GM18498 (cell line): ENCODE measurements at regions not wholly inside any gene's neighbourhood (a gene's known extent, or its start where the extent isn't known, plus 50 kb on each side); places are given as distances from the start of the nearest gene placed in this dataset.
"Not testable (repeated sequence)": the region's sequence is repeated elsewhere in the genome, so short reads cannot be mapped to it uniquely, and the experiment has no call there.

ENCODE experiments used
- ATAC-seq: cut with Tn5 transposase; IDR thresholded peaks from one replicate; pipeline ENCODE4 v1.9.1; 2021; ENCODE audit warnings: mild to moderate bottlenecking, moderate library complexity; ENCODE audit not compliant: unreplicated experiment

DNA sequence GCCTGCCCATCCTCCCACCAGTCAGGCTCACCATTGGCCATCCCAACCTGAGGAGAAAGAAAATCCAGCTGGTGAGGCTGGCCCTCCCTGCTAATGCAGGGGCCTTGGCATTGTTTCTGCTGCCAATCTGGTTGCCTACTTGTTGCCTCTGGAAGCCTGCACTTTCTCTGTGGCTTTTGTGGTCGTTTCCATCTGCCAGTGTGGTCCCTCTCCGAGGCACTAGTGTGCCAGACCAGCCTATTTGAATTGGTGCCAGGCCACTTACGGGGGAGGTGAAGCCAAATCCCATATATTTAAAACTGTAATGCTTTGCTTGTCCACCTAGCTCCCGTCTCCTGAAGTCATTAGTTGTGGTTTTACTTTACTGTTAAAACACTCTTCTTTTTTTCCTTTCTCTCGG is 213.4 kb upstream of the ADAMTSL1 start:
- ATAC-seq = no peak

DNA sequence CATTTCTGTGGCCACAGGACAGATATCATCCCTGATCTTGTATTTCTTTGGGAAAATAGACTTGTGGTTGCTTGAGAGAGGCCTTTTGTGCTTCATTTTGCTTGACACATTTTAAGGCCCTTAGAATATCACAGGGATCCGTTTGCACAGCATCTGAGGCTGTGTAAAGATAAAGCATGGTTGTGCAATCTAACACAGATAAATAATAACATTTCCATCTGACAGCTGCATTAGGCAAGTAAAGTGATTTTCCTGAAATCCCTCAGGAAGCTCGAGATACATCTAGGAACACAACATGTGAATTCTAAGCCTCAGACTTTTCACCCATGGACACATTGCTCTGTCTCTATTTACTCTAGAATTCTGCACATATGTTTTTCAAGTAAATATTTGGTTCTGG is 212.8 kb upstream of the ADAMTSL1 start:
- ATAC-seq = no peak

DNA sequence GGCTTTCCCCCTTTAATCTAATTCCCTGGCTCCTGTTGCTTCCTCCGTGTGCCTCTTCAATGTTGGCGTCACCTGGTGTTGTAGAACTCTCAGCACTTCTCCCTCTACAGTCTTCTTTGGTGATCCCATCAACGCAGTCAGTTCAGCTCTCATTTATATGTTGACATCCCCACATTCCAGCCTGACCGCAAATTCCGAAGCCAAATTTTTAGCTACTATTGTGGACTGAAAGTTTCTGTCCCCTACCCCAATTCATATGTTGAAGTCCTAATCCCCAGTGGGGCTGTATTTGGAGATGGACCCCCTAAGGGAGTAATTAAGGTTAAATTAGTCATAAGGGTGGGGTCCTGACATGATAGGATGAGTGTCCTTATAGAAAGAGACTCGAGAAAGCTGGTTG is 210.6 kb upstream of the ADAMTSL1 start:
- ATAC-seq = no peak

DNA sequence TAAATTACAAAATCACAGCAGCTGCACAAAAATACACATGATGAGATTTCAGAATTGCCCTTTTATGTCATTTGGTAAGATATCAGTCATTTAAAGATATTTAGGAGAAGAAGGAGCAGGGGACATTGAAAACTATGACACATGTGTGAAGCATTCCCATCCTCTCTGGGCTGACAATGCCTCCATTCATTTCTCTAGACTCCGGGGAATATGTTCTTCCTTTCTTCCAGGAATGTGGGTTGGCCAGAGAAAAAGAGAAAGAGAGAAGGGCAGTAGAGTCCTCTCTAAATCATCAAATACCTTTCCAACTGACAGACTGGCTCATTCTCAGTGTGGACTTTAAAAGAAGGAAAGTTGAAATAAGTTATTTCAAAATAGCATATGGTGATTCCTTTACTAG is 205.6 kb upstream of the ADAMTSL1 start:
- ATAC-seq = no peak

DNA sequence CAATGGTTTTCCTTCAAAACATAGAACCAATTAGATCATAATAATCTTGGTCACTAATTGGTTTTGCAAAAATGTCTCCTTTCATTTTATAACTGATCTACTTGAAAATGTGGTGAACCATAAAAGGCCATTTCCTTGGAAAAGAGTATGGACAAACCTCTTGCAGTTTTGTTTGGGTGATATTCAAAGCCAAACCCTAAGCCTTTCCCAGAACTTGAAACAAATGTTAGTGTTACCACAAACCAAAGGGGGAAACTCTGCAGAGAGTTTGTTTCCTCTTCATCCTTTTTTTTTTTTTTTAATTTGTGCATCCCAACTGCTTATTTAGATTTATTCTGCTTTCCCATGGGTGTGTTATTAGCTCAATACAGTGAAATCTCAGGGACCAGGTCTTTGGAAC is 204.4 kb upstream of the ADAMTSL1 start:
- no peak for ATAC-seq

DNA sequence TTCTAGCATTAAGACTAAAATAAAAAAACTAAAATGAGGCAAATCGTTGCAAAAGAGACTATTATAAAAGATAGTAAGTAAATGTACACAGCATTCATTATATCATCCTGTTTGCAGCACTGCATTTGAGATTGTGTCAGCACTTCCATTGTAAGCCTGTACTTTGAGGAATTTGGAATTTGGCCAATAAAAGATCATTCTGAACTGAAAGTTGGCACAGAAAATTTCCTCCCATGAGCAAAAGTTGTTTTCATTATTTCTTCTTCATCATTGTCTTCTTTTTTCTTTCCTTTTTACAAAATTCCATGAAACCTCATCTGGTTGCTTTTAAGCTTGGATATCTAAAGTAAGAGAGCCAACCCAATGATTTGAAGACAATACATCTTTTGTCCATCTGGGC is 199.3 kb upstream of the ADAMTSL1 start:
- ATAC-seq = no peak

DNA sequence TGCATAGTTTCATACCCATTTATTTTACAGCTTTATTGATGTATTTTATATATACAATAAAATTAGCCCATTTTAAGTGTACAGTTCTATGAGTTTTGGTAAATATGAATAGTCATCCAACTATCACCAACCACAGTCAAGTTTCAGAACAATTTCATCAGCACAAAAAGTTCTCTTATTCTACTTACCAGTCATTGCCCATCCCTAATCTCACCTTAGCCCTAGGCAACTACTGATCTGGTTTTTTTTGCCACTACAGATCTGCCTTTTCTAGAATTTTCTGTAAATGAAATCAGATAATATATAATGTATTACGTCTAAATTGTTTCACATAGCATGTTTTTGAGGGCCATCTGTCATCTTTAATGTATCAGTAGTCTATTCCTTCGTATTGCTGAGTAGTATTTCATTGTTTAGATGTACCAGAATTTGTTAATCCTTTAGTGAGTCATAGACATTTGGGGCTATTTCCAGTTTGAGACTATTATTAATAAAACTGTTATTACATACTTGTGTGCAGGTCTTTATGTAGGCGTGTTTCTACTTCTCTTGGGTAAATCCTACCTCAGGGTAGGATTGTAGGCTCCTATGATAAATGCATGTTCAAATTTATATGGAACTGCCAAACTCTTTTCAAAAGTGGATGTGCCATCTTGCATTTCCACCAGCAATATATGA is 198.5 kb upstream of the ADAMTSL1 start:
- ATAC-seq = no peak

DNA sequence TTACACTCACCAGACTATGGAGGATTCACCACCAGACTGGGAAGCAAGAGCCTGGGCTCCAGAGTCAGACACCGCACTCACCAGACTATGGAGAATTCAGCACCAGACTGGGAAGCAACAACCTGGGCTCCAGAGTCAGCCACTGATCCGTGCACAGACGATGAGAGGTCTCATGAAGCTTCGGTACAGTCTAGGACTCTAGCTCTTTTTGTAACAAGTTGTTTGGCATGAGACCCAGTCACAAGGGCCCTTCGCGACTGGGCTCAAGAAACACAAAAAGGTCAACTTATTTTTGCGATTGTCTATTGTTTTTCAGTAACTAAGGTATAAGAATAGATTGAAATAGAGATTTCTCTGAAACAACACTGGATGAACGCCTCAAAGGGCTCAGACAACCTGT is 192.7 kb upstream of the ADAMTSL1 start:
- ATAC-seq = no peak

DNA sequence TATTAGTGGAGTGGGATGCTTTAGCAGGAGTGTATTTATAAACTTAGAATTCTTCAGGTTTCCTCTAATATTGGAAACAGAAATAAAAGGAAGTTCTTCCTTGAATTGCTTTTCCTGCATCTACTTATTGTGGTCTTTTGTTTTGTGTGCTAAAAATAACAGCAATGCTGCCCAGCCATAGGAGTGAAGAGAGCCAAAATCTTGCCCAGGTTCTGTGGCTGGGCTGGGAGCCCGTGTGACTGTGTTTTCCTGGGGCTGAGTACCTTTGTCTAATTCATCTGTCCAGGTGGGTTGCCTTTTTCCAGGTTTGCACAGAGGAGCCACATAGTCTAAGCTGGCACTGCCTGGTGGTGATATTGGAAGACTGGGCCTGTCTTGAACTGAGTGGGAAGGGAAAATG is 179.7 kb upstream of the ADAMTSL1 start:
- ATAC-seq = no peak

DNA sequence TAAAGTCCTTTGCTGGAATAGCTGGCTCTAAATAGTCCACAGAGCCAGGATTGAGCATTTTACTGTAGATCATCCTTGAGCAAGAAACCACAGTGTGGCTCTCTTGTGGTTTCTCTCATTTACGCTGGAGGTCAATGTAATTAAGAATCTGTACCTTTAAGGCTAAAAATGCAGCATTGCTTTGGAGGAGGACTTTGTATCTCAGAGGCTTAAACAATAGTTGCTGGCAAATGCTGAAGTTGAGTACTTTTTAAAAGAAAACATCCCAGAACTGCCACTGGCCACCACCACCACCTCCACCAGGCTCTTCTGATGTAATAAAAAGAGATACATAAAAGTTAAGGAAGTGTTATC is 177.3 kb upstream of the ADAMTSL1 start:
- ATAC-seq = no peak

DNA sequence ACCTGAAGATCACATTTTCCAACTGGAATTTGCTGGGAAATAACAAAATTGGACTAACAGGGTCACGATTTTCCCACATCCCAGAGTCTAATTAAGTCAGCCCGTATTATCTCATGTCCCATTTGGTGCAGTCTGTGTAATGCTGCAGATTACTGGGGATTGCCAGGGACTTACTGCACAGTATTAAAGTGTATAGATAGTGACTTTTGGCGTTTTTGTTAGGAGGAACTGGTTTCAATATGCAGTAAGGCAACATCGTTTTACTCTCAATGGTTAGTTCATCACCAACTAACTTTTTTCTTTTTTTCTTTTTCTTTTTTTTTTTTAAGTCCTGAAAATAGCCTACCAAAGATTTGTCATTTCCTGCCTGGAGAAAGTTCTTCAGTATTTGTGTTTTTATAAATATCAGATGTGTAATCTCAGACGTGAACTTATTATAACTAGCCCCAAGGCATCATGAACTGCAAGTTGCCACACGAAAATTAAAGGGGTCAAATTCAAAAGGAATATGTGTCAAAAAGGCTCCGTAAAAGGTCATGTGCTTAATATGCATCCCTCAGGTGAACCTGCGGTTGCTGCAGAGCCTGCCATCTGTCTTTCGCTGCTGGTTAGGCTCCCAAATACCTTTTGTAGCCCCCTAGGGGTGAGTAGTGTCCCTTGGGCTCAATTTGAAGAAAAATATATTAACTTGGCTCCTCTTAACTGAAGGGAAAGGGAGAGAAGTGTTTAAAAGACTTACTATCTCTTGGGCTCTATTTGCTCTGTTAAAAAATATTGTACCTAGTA is 176.7 kb upstream of the ADAMTSL1 start:
- no peak for ATAC-seq

DNA sequence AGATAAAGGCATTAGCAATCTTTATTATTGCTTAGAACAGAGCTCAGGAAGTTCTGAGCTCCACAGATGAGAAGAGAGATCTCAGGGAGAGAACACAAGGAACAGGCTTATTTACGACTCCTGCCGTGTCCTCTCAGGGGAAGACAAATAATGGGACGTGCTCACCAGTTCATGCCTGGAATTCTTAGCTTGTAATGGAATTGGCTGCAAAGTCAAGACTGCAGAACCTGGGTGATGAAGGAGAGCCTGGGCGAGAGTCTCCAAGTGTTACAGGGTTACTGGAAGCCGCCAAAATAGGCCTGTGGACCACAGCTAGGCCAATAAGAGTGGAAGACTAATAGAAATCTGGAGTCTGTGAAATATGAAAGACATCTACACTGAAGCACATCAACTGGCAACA is 174.5 kb upstream of the ADAMTSL1 start:
- ATAC-seq = no peak

DNA sequence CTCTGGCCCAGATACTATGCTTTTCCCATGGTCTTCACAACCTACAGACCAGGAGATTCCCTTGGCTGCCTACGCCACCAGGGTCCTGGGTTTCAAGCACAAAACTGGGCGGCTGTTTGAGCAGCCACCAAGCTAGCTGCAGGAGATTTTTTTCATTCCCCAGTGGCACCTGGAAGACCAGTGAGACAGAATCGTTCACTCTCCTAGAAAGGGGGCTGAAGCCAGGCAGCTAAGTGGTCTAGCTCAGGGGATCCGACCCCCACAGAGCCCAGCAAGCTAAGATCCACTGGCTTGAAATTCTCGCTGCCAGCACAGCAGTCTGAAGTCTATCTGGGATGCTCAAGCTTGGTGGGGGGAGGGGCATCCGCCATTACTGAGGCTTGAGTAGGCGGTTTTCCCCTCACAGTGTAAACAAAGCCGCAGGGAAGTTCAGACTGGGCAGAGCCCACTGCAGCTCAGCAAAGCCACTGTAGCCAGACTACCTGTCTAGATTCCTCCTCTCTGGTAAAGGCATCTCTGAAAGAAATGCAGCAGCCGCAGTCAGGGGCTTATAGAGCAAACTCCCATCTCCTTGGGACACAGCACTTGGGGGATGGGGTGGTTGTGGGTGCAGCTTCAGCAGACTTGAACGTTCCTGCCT is 168.7 kb upstream of the ADAMTSL1 start:
- not testable (repeated sequence) for ATAC-seq

DNA sequence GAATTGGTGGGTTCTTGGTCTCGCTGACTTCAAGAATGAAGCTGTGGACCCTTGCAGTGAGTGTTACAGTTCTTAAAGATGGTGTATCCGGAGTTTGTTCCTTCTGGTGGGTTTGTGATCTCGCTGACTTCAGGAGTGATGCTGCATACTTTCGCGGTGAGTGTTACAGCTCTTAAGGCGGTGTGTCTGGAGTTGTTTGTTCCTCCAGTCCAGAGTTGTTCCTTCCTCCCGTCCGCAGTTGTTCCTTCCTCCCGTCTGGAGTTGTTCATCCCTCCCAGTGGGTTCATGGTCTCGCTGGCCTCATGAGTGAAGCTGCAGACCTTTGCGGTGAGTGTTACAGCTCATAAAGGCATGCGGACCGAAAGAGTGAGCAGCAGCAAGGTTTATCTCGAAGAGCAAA is 159.6 kb upstream of the ADAMTSL1 start:
- no peak for ATAC-seq

DNA sequence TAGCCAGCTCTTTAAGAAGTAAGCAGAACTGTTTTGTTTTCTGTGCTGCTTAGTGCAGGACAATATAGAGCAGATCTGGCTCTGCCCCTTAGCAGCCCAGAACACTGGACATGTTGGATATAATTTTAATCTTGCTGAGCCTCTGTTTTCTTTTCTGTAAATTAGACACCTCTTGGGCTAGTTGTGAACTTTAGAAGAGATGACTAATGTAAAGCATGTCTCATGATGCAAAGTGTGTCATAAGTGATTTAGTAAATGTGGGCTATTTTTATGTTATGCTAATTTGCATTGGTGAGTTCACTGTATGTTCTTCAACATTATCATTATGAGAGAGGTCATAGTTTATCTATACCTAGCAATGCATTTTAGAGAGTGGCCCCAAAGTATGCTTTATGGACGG is 156.1 kb upstream of the ADAMTSL1 start:
- no peak for ATAC-seq

DNA sequence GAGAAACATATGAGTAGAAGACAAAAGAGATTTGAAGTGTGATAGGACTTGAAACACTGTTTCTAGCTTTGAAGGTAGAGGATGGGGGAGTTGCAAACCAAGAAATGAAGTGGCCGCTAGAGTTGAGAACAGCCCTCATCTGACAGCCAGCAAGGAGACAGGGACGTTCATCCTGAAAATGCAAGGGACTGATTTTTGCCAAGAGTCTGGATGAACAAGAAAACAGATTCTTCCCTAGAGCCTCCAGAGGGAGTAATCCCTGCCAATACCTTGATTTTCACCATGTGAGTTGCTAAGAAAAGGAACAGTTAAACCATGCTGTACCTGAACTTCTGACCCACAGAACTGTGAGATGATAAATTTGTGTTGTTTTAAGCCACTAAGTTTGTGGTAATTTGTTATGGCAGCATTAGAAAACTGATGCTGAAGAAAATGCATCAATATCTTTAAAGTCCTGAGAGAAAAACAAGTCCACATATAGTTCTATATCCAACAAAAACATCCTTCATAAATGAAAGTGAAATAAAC is 154.0 kb upstream of the ADAMTSL1 start:
- ATAC-seq = no peak

DNA sequence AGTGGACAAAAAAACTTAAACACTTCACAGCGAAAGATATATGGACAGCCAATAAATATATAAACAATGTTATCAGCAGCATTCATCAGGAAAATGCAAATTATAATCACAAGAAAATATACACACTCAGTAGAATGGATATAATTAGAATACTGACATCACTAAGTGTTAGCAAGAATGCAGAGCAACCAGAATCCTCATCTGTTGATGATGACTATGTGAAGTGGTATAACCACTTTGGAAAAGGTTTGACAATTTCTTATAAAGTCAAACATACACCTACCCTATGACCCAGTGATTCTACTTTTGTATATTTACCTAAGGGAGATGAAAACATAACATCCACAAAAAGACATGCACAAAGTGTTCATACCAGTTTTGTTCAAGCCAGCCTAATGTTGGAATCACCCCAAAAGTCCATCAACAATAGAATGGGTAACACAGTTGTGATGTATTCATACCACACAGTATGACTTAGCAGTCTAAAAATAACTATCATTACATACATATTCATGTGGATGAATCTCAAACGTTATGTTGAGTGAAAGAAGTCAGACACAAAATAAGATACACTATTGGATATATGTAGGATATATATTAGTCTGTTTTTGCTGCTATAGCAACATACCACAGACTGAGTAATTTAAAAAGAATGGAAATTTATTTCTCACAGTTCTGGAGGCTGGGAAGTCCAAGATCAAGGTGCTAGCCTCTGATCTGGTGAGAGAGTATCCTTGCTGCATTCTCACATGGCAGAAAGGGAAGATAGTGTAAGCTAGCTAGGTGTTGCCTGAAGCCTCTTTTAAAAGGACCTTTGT is 148.8 kb upstream of the ADAMTSL1 start:
- no peak for ATAC-seq

DNA sequence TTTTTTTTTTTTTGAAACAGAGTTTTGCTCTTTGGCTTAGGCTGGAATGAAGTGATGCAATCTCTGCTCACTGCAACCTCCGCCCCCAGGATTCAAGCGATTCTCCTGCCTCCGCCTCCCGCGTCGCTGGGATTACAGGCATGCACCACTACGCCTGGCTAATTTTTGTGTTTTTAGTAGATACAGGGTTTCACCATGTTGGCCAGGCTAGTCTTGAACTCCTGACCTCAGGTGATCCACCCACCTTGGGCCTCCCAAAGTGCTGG is 148.3 kb upstream of the ADAMTSL1 start:
- not testable (repeated sequence) for ATAC-seq

DNA sequence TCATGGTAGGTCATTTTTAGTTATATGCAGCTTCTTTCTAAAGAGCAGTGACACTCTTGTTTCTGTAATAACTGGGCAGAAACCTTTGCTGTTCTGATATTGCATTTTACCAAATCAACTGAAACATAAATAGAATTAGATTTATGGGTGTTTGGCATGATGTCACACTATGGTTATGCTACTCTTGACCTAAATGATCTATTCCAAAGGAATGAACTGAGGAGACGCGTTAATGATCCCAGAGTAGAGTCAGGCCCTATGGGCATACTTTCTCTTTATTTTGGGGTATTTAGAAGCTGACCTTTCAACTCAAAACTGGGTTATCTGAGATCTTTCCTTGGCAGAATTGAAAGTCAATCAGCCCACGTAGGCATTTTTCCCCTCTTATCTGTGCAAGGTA is 146.8 kb upstream of the ADAMTSL1 start:
- ATAC-seq = no peak

DNA sequence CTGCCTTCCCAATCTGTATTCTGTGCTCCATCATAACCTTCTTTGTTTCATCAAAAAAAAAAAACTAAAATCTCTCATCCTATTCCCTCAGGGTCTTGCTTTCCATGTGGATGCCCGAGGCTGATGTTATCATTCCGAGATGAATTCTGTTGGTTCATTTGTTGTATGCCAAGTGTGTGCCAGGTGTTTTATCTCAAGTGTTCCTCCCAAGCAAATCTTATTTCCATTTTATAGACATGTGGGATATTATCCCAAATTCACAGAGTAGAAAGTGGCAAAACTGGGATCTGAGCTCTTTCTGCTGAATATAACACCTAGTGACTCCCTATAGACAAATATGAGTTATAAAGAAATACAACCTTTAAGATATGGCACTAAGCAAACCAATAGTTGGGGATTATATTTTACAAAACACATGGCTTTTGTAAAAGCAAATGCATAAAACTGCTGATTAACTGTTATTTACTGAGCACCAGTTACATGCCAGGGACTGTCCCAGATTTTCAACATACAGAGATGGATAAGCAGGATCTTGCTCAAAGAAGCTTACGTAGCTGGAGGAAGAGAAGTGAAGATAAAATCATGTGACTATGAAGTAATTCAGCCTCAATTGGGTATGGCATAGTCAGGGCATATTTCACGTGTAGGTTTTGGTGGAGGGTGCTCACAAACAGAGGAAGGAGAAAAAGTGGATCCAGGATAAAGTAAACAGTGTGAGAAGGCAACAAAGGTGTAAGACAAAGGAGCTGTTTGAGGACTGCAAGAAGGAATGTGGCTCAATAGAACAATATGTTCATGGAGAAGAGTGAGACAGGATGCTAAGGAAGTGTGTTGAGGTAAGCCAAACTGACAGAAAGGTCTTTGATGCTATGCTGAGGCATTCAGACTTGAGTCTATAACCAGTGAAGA is 143.3 kb upstream of the ADAMTSL1 start:
- no peak for ATAC-seq
